ENCODE measurements at regions not wholly inside any gene's neighbourhood (a gene's known extent, or its start where the extent isn't known, plus 50 kb on each side); places are given as distances from the start of the nearest gene placed in this dataset.

DNA sequence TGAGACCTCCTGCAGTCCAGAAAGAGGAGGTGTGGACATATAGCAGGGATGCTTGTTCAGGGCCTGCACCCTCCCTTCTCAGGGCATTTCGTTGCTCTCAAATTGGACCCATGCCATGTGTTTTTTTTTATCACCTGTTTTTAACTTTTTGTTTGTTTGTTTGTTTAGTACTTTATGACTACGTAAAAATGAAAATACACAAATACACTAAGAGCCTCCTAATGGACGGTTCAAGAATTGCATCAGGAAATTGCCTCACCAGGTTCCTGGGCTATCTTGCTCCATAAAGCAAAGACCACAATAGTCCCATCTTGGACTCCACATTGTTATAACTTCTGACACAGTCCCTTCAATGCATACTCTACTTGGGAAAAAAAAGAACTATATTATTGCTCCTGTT lies 1685.9 kb upstream of the TENM3 start:
- TF ChIP-seq, protein P1, sequence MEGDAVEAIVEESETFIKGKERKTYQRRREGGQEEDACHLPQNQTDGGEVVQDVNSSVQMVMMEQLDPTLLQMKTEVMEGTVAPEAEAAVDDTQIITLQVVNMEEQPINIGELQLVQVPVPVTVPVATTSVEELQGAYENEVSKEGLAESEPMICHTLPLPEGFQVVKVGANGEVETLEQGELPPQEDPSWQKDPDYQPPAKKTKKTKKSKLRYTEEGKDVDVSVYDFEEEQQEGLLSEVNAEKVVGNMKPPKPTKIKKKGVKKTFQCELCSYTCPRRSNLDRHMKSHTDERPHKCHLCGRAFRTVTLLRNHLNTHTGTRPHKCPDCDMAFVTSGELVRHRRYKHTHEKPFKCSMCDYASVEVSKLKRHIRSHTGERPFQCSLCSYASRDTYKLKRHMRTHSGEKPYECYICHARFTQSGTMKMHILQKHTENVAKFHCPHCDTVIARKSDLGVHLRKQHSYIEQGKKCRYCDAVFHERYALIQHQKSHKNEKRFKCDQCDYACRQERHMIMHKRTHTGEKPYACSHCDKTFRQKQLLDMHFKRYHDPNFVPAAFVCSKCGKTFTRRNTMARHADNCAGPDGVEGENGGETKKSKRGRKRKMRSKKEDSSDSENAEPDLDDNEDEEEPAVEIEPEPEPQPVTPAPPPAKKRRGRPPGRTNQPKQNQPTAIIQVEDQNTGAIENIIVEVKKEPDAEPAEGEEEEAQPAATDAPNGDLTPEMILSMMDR (IDR thresholded peaks at IDR 0.05) = no peak
- TF ChIP-seq POLR2A (IDR thresholded peaks at IDR 0.05) = no peak
